SJCRH30 (cell line): ENCODE measurements at regions not wholly inside any gene's neighbourhood (a gene's known extent, or its start where the extent isn't known, plus 50 kb on each side); places are given as distances from the start of the nearest gene placed in this dataset.
"Not testable (repeated sequence)": the region's sequence is repeated elsewhere in the genome, so short reads cannot be mapped to it uniquely, and the experiment has no call there.

Experiments used
- DNase-seq, 2 experiments: peaks; one replicate each; pipeline ENCODE4 v3.0.0-alpha.2; 2015 to 2020
- H3K27ac ChIP-seq: fragments of 250-450 bp; sonication (Bioruptor Pico); 2 replicates; pipeline ENCODE4 v1.5.1; 2020; ENCODE audit warnings: mild to moderate bottlenecking, moderate library complexity
- H3K27me3 ChIP-seq: fragments of 250-450 bp; sonication (Bioruptor Pico); 2 replicates; pipeline ENCODE4 v1.5.1; 2020; ENCODE audit warnings: mild to moderate bottlenecking, moderate library complexity
- H3K36me3 ChIP-seq: fragments of 250-450 bp; sonication (Bioruptor Pico); 2 replicates; pipeline ENCODE4 v1.5.1; 2020; ENCODE audit warnings: mild to moderate bottlenecking, moderate library complexity
- H3K4me1 ChIP-seq: fragments of 250-450 bp; sonication (Bioruptor Pico); 2 replicates; pipeline ENCODE4 v1.5.1; 2020; ENCODE audit warnings: mild to moderate bottlenecking, moderate library complexity
- H3K4me3 ChIP-seq: fragments of 250-450 bp; sonication (Bioruptor Pico); 2 replicates; pipeline ENCODE4 v1.5.1; 2020; ENCODE audit warnings: mild to moderate bottlenecking, moderate library complexity
- H3K9me3 ChIP-seq: fragments of 250-450 bp; sonication (Bioruptor Pico); replicated peaks from 2 replicates; pipeline ENCODE4 v1.5.1; 2020; ENCODE audit warnings: mild to moderate bottlenecking, moderate library complexity

- DNase-seq: no peak
- H3K36me3 ChIP-seq: no peaks in the 10 kb centered on the region
- no peak overlapping the region for H3K27ac ChIP-seq
- H3K27me3 ChIP-seq: no peaks in the 10 kb centered on the region
- H3K9me3 ChIP-seq: no peaks in the 10 kb centered on the region
- H3K4me1 ChIP-seq: no peaks in the 10 kb centered on the region
- H3K4me3 ChIP-seq: no peak overlapping the region
These were observed 367.2 kb downstream of the HTR1B start for GRCh38 chr6:77095936-77096627.

GRCh38 chr6:77094821-77095220, 368.5 kb downstream of the HTR1B start:
- Histone ChIP-seq H3K9me3 (no peaks in the 10 kb centered on the region), H3K27me3 (no peaks in the 10 kb centered on the region), H3K4me1 (no peaks in the 10 kb centered on the region), H3K36me3 (no peaks in the 10 kb centered on the region), H3K27ac (no peak overlapping the region), H3K4me3 (no peak overlapping the region)
- DNase-seq: no peak

GRCh38 chr6:77092971-77093370, 370.3 kb downstream of the HTR1B start:
- Histone ChIP-seq H3K4me3 (no peak overlapping the region), H3K9me3 (no peaks in the 10 kb centered on the region), H3K4me1 (no peaks in the 10 kb centered on the region), H3K27me3 (no peaks in the 10 kb centered on the region), H3K27ac (no peak overlapping the region), H3K36me3 (no peaks in the 10 kb centered on the region)
- DNase-seq: no peak

- Histone ChIP-seq H3K4me3 (no peak overlapping the region), H3K4me1 (no peaks in the 10 kb centered on the region), H3K27ac (no peak overlapping the region), H3K27me3 (no peaks in the 10 kb centered on the region), H3K36me3 (no peaks in the 10 kb centered on the region), H3K9me3 (no peaks in the 10 kb centered on the region)
- DNase-seq: no peak
These were observed 373.5 kb downstream of the HTR1B start for GRCh38 chr6:77089776-77090175.

- not testable (repeated sequence) for H3K27me3 ChIP-seq, H3K4me1 ChIP-seq, H3K4me3 ChIP-seq, H3K9me3 ChIP-seq, H3K36me3 ChIP-seq, DNase-seq, H3K27ac ChIP-seq
These were observed 375.4 kb downstream of the HTR1B start for GRCh38 chr6:77087794-77088318.

GRCh38 chr6:77074037-77074713, 389.1 kb downstream of the HTR1B start:
- H3K4me1 ChIP-seq: no peaks in the 10 kb centered on the region
- H3K4me3 ChIP-seq: no peak overlapping the region
- H3K9me3 ChIP-seq: no peaks in the 10 kb centered on the region
- H3K27me3 ChIP-seq: no peaks in the 10 kb centered on the region
- no peak overlapping the region for H3K27ac ChIP-seq
- no peak for DNase-seq
- no peaks in the 10 kb centered on the region for H3K36me3 ChIP-seq

- no peak overlapping the region for H3K27ac ChIP-seq
- H3K36me3 ChIP-seq: no peaks in the 10 kb centered on the region
- no peaks in the 10 kb centered on the region for H3K4me1 ChIP-seq
- DNase-seq: no peak
- no peak overlapping the region for H3K4me3 ChIP-seq
- no peaks in the 10 kb centered on the region for H3K27me3 ChIP-seq
- no peaks in the 10 kb centered on the region for H3K9me3 ChIP-seq
These were observed 389.9 kb downstream of the HTR1B start for GRCh38 chr6:77073410-77073760.

GRCh38 chr6:77072694-77073409, 390.4 kb downstream of the HTR1B start:
- no peak overlapping the region for H3K27ac ChIP-seq
- H3K36me3 ChIP-seq: no peaks in the 10 kb centered on the region
- H3K4me1 ChIP-seq: no peaks in the 10 kb centered on the region
- H3K9me3 ChIP-seq: no peaks in the 10 kb centered on the region
- no peak for DNase-seq
- no peak overlapping the region for H3K4me3 ChIP-seq
- H3K27me3 ChIP-seq: no peaks in the 10 kb centered on the region

GRCh38 chr6:77063494-77063893, 399.8 kb downstream of the HTR1B start:
- Histone ChIP-seq H3K36me3 (no peaks in the 10 kb centered on the region), H3K27me3 (no peaks in the 10 kb centered on the region), H3K4me3 (no peak overlapping the region), H3K9me3 (no peaks in the 10 kb centered on the region), H3K4me1 (no peaks in the 10 kb centered on the region), H3K27ac (no peak overlapping the region)
- DNase-seq: no peak

GRCh38 chr6:77055711-77056110, 407.6 kb downstream of the HTR1B start:
- Histone ChIP-seq H3K4me3 (no peak overlapping the region), H3K9me3 (0 out of 2 replicates have a peak, but pooled peaks cover 6% of the 10 kb centered on the region), H3K27ac (no peak overlapping the region), H3K4me1 (0 out of 2 replicates have a peak, but pooled peaks cover 5% of the 10 kb centered on the region), H3K36me3 (no peaks in the 10 kb centered on the region), H3K27me3 (no peaks in the 10 kb centered on the region)
- DNase-seq: peak; percentile 24 to 50

GRCh38 chr6:77040568-77041195, 422.6 kb downstream of the HTR1B start:
- H3K9me3 ChIP-seq: no peaks in the 10 kb centered on the region
- no peak overlapping the region for H3K4me3 ChIP-seq
- H3K4me1 ChIP-seq: peaks cover 4% of the 10 kb centered on the region; the same call in 1 of the 2 replicates
- H3K27me3 ChIP-seq: no peaks in the 10 kb centered on the region
- DNase-seq: no peak
- H3K36me3 ChIP-seq: no peaks in the 10 kb centered on the region
- H3K27ac ChIP-seq: no peak overlapping the region

GRCh38 chr6:77038807-77039206, 424.5 kb downstream of the HTR1B start:
- no peaks in the 10 kb centered on the region for H3K36me3 ChIP-seq
- no peaks in the 10 kb centered on the region for H3K27me3 ChIP-seq
- peaks cover 4% of the 10 kb centered on the region; the same call in 1 of the 2 replicates for H3K4me1 ChIP-seq
- DNase-seq: no peak
- H3K9me3 ChIP-seq: no peaks in the 10 kb centered on the region
- no peak overlapping the region for H3K4me3 ChIP-seq
- H3K27ac ChIP-seq: no peak overlapping the region

- DNase-seq: no peak
- H3K27me3 ChIP-seq: no peaks in the 10 kb centered on the region
These were observed 425.9 kb downstream of the HTR1B start for GRCh38 chr6:77037439-77037838.

GRCh38 chr6:77036400-77036799, 426.9 kb downstream of the HTR1B start:
- Histone ChIP-seq H3K27ac (no peak overlapping the region), H3K4me3 (no peak overlapping the region), H3K4me1 (peaks cover 6% of the 10 kb centered on the region; the same call in 1 of the 2 replicates), H3K36me3 (no peaks in the 10 kb centered on the region), H3K9me3 (no peaks in the 10 kb centered on the region), H3K27me3 (no peaks in the 10 kb centered on the region)
- DNase-seq: no peak

More at GRCh38 chr6:77037439-77037838, 425.9 kb downstream of the HTR1B start:
- Histone ChIP-seq H3K4me1 (peaks cover 6% of the 10 kb centered on the region; the same call in 1 of the 2 replicates), H3K36me3 (no peaks in the 10 kb centered on the region), H3K27ac (no peak overlapping the region), H3K9me3 (no peaks in the 10 kb centered on the region), H3K4me3 (no peak overlapping the region)

- H3K27ac ChIP-seq: peak overlapping the region; percentile 63
- peak; percentile 59 to 61 for DNase-seq
- H3K9me3 ChIP-seq: no peaks in the 10 kb centered on the region
- no peaks in the 10 kb centered on the region for H3K36me3 ChIP-seq
- peak overlapping the region; percentile 34 for H3K4me3 ChIP-seq
- H3K4me1 ChIP-seq: peaks cover 5% of the 10 kb centered on the region; the same call in 1 of the 2 replicates
- H3K27me3 ChIP-seq: no peaks in the 10 kb centered on the region
These were observed 429.1 kb downstream of the HTR1B start for GRCh38 chr6:77034161-77034560.
